GM23338 (cell line): ENCODE measurements at regions not wholly inside any gene's neighbourhood (a gene's known extent, or its start where the extent isn't known, plus 50 kb on each side); places are given as distances from the start of the nearest gene placed in this dataset.

ENCODE experiments used
- CTCF ChIP-seq, 2 experiments: fragments of 200-600 bp in 1 of 2; sonication (generic) in 1 of 2; conservative IDR thresholded peaks; 2 replicates each; pipeline versions ENCODE4 v1.5.1 to v1.6.1; 2016 to 2017; ENCODE audit warnings: antibody characterized with exemption in 2 of 2, low read depth in 2 of 2, mild to moderate bottlenecking in 2 of 2, moderate library complexity in 1 of 2
- ETS1 ChIP-seq: IDR thresholded peaks from 2 replicates; pipeline ENCODE4 v1.6.1; 2016; ENCODE audit warnings: antibody characterized with exemption
- EZH2 ChIP-seq: fragments of 200-600 bp; sonication (generic); IDR thresholded peaks from one replicate; pipeline ENCODE4 v1.8.0; 2017; ENCODE audit warnings: antibody characterized with exemption, mild to moderate bottlenecking, low read depth; ENCODE audit not compliant: unreplicated experiment
- EZH2phosphoT487 ChIP-seq: fragments of 200-600 bp; sonication (generic); IDR thresholded peaks from one replicate; pipeline ENCODE4 v1.8.1; 2018; ENCODE audit warnings: antibody characterized with exemption; ENCODE audit not compliant: unreplicated experiment
- JUNB ChIP-seq: IDR thresholded peaks from one replicate; pipeline ENCODE4 v1.6.1; 2016; ENCODE audit warnings: antibody characterized with exemption; ENCODE audit not compliant: unreplicated experiment
- POLR2AphosphoS5 ChIP-seq: IDR thresholded peaks from 2 replicates; pipeline ENCODE4 v1.6.1; 2016; ENCODE audit warnings: antibody characterized with exemption, low read depth
- TF ChIP-seq, protein P1 (sequence below): IDR thresholded peaks from one replicate; pipeline ENCODE4 v1.6.1; 2018; ENCODE audit warnings: antibody characterized with exemption; ENCODE audit not compliant: unreplicated experiment

- TF ChIP-seq CTCF (conservative IDR thresholded peaks at IDR 0.05; ENCODE audit: low read depth in 2 of 2) (no peak), POLR2AphosphoS5 (no peak), EZH2phosphoT487 (no peak), JUNB (no peak), EZH2 (no peak), ETS1 (no peak)
- TF ChIP-seq, protein P1, sequence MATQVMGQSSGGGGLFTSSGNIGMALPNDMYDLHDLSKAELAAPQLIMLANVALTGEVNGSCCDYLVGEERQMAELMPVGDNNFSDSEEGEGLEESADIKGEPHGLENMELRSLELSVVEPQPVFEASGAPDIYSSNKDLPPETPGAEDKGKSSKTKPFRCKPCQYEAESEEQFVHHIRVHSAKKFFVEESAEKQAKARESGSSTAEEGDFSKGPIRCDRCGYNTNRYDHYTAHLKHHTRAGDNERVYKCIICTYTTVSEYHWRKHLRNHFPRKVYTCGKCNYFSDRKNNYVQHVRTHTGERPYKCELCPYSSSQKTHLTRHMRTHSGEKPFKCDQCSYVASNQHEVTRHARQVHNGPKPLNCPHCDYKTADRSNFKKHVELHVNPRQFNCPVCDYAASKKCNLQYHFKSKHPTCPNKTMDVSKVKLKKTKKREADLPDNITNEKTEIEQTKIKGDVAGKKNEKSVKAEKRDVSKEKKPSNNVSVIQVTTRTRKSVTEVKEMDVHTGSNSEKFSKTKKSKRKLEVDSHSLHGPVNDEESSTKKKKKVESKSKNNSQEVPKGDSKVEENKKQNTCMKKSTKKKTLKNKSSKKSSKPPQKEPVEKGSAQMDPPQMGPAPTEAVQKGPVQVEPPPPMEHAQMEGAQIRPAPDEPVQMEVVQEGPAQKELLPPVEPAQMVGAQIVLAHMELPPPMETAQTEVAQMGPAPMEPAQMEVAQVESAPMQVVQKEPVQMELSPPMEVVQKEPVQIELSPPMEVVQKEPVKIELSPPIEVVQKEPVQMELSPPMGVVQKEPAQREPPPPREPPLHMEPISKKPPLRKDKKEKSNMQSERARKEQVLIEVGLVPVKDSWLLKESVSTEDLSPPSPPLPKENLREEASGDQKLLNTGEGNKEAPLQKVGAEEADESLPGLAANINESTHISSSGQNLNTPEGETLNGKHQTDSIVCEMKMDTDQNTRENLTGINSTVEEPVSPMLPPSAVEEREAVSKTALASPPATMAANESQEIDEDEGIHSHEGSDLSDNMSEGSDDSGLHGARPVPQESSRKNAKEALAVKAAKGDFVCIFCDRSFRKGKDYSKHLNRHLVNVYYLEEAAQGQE: no peak
Observed at GRCh38 chr11:111018566-111018965, 227.0 kb upstream of the POU2AF2 start.
